ENCODE measurements at regions not wholly inside any gene's neighbourhood (a gene's known extent, or its start where the extent isn't known, plus 50 kb on each side); places are given as distances from the start of the nearest gene placed in this dataset.

GRCh38 chr22:22039286-22040074, 56.9 kb upstream of the TOP3B start:
- no peak for DNase-seq (ENCODE audit: low read depth, low spot score)

GRCh38 chr22:22038178-22038880, 55.7 kb upstream of the TOP3B start:
- DNase-seq (ENCODE audit: low read depth, low spot score) = no peak

- DNase-seq (ENCODE audit: low read depth, low spot score) = no peak
Observed at GRCh38 chr22:22037740-22038139, 55.2 kb upstream of the TOP3B start.

GRCh38 chr22:22037229-22037628, 54.6 kb upstream of the TOP3B start:
- no peak for DNase-seq (ENCODE audit: low read depth, low spot score)

- DNase-seq (ENCODE audit: low read depth, low spot score) = no peak
Observed at GRCh38 chr22:22036588-22036987, 54.0 kb upstream of the TOP3B start.

GRCh38 chr22:22035771-22036314, 53.3 kb upstream of the TOP3B start:
- no peak for DNase-seq (ENCODE audit: low read depth, low spot score)

GRCh38 chr22:22035203-22035602, 52.6 kb upstream of the TOP3B start:
- no peak for DNase-seq (ENCODE audit: low read depth, low spot score)

GRCh38 chr22:22034469-22035132, 52.0 kb upstream of the TOP3B start:
- DNase-seq (ENCODE audit: low read depth, low spot score) = no peak

GRCh38 chr22:22033803-22034468, 51.3 kb upstream of the TOP3B start:
- no peak for DNase-seq (ENCODE audit: low read depth, low spot score)

GRCh38 chr22:22032906-22033802, 50.6 kb upstream of the TOP3B start:
- DNase-seq (ENCODE audit: low read depth, low spot score) = no peak

- no peak for DNase-seq (ENCODE audit: low read depth, low spot score)
Observed at GRCh38 chr22:22032099-22032905, 49.7 kb upstream of the TOP3B start.
